ENCODE measurements at regions not wholly inside any gene's neighbourhood (a gene's known extent, or its start where the extent isn't known, plus 50 kb on each side); places are given as distances from the start of the nearest gene placed in this dataset.

- Histone ChIP-seq H3K9ac (ENCODE audit: control insufficient read depth, extremely low read depth, insufficient read depth, low read length) (no peak overlapping the region), H3K27ac (ENCODE audit: control insufficient read depth, insufficient read depth, low read length) (no peak overlapping the region), H3K4me1 (ENCODE audit: control insufficient read depth, extremely low read depth, insufficient read depth, low read length) (no peaks in the 10 kb centered on the region), H3K9me1 (ENCODE audit: control insufficient read depth, extremely low read depth, insufficient read depth, low read length) (no peaks in the 10 kb centered on the region), H2AFZ (ENCODE audit: control insufficient read depth, low read length) (no peak overlapping the region), H3K9me3 (ENCODE audit: control insufficient read depth, low read depth, low read length) (no peaks in the 10 kb centered on the region), H3K4me2 (ENCODE audit: control insufficient read depth, extremely low read depth, insufficient read depth, low read depth, low read length) (no peak overlapping the region), H3K79me2 (ENCODE audit: control insufficient read depth, insufficient read depth, low read length) (no peaks in the 10 kb centered on the region), H3K36me3 (ENCODE audit: control insufficient read depth in 2 of 2, extremely low read depth in 1 of 2, insufficient read depth in 2 of 2, low read length in 2 of 2) (no peaks in the 10 kb centered on the region), H3K27me3 (ENCODE audit: control insufficient read depth, extremely low read depth, insufficient read depth, low read length) (no peaks in the 10 kb centered on the region), H4K20me1 (ENCODE audit: control insufficient read depth, extremely low read depth, insufficient read depth, low read length) (no peaks in the 10 kb centered on the region), H3K4me3 (ENCODE audit: control insufficient read depth in 2 of 3, extremely low read depth in 1 of 3, insufficient read depth in 2 of 3, low read depth in 1 of 3, low read length in 3 of 3) (no peak overlapping the region)
- no peak for TF ChIP-seq EZH2 (IDR thresholded peaks at IDR 0.05; ENCODE audit: low read length)
- TF ChIP-seq, protein P1, sequence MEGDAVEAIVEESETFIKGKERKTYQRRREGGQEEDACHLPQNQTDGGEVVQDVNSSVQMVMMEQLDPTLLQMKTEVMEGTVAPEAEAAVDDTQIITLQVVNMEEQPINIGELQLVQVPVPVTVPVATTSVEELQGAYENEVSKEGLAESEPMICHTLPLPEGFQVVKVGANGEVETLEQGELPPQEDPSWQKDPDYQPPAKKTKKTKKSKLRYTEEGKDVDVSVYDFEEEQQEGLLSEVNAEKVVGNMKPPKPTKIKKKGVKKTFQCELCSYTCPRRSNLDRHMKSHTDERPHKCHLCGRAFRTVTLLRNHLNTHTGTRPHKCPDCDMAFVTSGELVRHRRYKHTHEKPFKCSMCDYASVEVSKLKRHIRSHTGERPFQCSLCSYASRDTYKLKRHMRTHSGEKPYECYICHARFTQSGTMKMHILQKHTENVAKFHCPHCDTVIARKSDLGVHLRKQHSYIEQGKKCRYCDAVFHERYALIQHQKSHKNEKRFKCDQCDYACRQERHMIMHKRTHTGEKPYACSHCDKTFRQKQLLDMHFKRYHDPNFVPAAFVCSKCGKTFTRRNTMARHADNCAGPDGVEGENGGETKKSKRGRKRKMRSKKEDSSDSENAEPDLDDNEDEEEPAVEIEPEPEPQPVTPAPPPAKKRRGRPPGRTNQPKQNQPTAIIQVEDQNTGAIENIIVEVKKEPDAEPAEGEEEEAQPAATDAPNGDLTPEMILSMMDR (optimal IDR thresholded peaks at IDR 0.05 in 1 of 3, IDR thresholded peaks at IDR 0.05 in 1 of 3, conservative IDR thresholded peaks at IDR 0.05 in 1 of 3; ENCODE audit: extremely low read depth in 1 of 3, insufficient read depth in 2 of 3, low read length in 3 of 3) = no peak
- dilution Hi-C loops (cut with MboI; ENCODE audit: extremely low pct_ligation_motif_present, low sequenced_read_pairs) = no loop called here
- DNase-seq (ENCODE audit: low read depth, low spot score) (no peak), FAIRE-seq (no peak)
These were observed 764.4 kb upstream of the PCDH10 start for GRCh38 chr4:132384709-132385108.

DNA sequence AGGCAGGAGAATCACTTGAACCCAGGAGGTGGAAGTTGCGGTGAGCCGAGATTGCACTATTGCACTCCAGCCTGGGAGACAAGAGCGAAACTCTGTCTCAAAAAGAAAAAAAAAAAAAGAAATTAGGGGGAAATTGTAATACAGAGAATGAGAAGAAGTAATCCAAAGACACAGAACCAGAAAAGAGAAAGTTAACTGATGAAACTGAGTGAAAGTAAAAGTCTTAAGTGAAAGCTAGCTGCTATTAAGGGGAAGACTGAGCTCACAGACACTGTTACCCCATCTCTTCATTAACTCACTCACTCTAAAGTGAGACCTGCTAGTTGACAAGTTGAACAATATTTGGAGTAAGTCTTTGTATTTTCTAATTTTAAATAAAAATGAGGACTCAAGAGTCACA is 763.0 kb upstream of the PCDH10 start:
- Histone ChIP-seq H3K9me1 (ENCODE audit: control insufficient read depth, extremely low read depth, insufficient read depth, low read length) (no peaks in the 10 kb centered on the region), H3K4me3 (ENCODE audit: control insufficient read depth in 2 of 3, extremely low read depth in 1 of 3, insufficient read depth in 2 of 3, low read depth in 1 of 3, low read length in 3 of 3) (no peak overlapping the region), H3K79me2 (ENCODE audit: control insufficient read depth, insufficient read depth, low read length) (no peaks in the 10 kb centered on the region), H4K20me1 (ENCODE audit: control insufficient read depth, extremely low read depth, insufficient read depth, low read length) (no peaks in the 10 kb centered on the region), H3K4me1 (ENCODE audit: control insufficient read depth, extremely low read depth, insufficient read depth, low read length) (no peaks in the 10 kb centered on the region), H3K9ac (ENCODE audit: control insufficient read depth, extremely low read depth, insufficient read depth, low read length) (no peak overlapping the region), H3K36me3 (ENCODE audit: control insufficient read depth in 2 of 2, extremely low read depth in 1 of 2, insufficient read depth in 2 of 2, low read length in 2 of 2) (no peaks in the 10 kb centered on the region), H3K27me3 (ENCODE audit: control insufficient read depth, extremely low read depth, insufficient read depth, low read length) (no peaks in the 10 kb centered on the region), H2AFZ (ENCODE audit: control insufficient read depth, low read length) (no peak overlapping the region), H3K4me2 (ENCODE audit: control insufficient read depth, extremely low read depth, insufficient read depth, low read depth, low read length) (no peak overlapping the region), H3K27ac (ENCODE audit: control insufficient read depth, insufficient read depth, low read length) (no peak overlapping the region), H3K9me3 (ENCODE audit: control insufficient read depth, low read depth, low read length) (no peaks in the 10 kb centered on the region)
- FAIRE-seq = no peak
- TF ChIP-seq, protein P1 (optimal IDR thresholded peaks at IDR 0.05 in 1 of 3, IDR thresholded peaks at IDR 0.05 in 1 of 3, conservative IDR thresholded peaks at IDR 0.05 in 1 of 3; ENCODE audit: extremely low read depth in 1 of 3, insufficient read depth in 2 of 3, low read length in 3 of 3) = no peak
- TF ChIP-seq EZH2 (IDR thresholded peaks at IDR 0.05; ENCODE audit: low read length) = no peak
- dilution Hi-C loops (cut with MboI; ENCODE audit: extremely low pct_ligation_motif_present, low sequenced_read_pairs) = no loop called here
- DNase-seq (ENCODE audit: low read depth, low spot score) = no peak
